DMS114 treated with DMSO at 0.1 percent for 48 hours (cell line): ENCODE measurements at regions not wholly inside any gene's neighbourhood (a gene's known extent, or its start where the extent isn't known, plus 50 kb on each side); places are given as distances from the start of the nearest gene placed in this dataset.
"Not testable (repeated sequence)": the region's sequence is repeated elsewhere in the genome, so short reads cannot be mapped to it uniquely, and the experiment has no call there.

ENCODE experiments used
- DNase-seq: peaks from one replicate; lab custom pipeline; 2025; ENCODE audit not compliant: unreplicated experiment; lab: John Stamatoyannopoulos, UW

DNA sequence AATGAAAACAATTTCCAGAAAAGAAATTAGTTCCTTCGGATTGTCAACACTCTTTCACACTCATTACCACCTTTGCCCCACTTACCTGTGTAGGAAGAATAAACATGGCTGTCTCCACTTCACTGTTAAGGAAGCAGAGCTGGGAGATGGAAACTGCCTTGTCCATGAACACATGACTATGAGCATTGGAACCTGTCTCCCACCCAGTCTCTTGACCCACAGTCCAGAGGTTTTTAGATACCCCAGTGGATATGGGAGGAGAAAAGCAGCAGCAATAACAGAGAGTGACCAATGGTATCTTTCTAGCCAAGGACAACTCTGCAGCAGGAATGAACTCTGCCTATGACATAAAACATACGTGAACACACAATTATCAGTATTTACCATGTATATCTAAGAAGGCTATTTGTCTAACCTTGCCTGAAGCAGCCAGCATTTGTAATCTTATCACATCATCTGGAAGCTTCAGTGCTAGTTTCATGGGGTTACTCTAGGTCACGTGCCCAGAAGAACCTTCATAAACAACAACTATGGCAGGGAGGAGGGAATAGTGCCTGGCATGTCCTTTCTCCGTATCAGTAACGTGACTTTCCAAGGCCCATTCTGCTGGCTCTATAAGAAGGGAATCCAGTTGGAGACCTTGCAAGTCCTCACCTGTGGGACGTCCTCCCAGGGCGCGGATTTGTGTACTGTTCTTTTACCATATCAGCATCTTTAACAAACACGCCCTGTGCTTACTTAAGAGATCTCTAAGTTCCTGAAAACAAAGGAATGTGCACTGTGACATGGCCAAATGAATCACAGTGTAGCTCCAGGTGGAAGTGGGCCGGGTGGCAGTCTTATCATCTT, 221.8 kb upstream of the UBL3 start:
- DNase-seq, result no peak

DNA sequence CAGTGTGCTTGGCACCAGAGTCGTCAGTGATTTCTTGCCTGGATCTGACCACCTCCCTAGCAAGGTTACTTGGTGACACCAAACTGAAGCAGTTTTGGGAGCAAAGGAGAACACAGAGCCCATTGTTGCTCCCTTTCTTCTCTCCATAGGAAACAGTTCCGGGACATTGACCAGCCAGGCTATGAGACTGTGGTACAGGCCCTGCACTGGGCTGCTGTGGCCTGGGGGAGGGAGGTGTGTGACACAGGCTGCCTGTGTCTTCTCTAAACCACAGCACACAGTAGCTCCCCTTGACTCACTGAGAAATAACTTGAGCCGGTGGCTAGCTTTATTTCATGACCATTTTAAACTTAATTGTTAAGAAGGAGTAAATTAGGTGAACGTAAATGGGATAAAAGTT, 214.8 kb upstream of the UBL3 start:
- no peak for DNase-seq

DNA sequence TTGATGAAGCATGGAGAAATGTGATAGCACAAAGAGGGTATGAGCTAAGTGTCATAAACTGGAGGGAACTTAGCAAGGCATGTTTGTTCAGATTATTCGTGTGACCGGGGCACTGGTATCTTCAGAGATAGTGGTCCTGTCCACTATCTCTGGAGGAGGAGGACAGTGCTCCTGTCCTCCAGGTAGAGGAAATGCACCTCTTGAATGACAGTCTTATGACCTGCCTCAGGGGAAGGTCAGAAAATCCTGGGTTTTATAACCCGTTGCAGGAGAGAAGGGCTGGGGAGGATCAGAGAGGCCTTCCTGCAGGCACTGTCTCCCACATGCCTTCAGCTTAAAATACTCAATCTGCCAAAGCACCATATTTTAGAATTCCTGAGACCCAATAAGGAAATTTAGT, 213.5 kb upstream of the UBL3 start:
- no peak for DNase-seq

DNA sequence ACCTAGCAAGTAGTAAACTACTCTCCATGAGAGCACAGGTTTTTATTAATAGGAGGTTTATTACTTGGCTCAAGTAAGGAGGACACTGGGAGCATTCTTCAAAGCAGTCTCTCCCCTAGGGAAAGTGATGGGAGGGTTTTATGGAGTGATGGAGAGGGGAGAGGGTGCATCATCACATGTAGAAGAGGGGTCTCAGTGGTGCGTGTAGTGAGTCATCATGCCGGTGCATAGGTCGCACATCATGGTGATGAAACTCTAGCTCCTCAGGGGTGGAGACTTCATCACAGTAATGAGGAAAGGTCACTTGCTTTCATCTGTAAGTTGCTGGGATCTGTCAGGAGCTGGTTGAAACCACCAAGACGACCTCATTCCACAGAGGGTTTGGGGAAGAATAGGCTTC, 210.8 kb upstream of the UBL3 start:
- DNase-seq, result no peak

DNA sequence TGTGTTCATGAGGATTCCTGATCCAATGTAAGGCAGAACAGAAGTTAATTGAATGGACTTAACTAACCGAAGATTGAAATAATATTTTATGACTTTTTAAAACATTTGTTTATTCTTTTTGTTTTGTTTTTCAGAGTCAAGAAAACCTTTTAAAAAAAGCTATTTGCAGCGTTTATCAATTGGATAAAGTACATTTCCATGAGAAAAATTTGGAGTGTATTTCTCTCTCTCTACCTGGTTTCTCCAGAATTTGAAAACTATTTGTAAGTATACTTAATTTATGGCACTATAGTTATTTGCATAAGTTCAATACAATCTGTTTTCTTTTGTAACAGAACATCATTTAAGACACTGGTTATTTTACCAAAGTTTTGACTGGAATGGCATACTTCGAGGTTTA, 208.0 kb upstream of the UBL3 start:
- no peak for DNase-seq

DNA sequence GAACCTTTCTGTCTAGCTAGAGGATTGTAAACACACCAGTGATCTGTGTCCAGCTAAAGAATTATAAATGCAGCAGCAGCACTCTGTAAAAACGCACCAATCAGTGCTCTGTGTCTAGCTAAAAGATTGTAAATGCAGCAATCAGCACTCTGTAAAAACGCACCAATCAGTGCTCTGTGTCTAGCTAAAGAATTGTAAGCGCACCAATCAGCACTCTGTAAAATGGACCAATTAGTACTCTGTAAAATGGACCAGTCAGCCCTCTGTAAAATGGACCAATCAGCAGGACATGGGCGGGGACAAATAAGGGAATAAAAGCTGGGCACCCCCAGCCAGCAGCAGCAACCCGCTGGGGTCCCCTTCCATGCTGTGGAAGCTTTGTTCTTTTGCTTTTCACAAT, 204.1 kb upstream of the UBL3 start:
- DNase-seq, result not testable (repeated sequence)

DNA sequence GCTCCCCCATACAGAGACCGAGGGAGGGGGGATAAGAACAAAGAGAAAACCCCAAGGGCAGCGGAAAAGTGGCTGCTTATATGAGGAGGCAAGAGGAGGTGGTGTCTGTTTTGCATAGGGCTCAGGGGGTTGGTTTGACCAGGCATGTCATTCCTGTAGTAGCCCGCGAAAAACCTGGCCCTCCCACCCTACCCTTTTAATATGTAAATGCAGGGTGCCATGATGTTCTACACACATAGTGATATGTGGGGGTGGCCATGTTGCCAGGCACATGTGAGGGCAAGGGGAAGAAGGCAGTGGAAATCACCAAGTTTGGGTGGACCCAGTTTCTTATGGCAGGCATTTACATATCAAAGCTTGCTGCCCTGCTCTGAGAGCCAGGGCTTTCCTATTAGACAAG, 203.5 kb upstream of the UBL3 start:
- DNase-seq, result no peak

DNA sequence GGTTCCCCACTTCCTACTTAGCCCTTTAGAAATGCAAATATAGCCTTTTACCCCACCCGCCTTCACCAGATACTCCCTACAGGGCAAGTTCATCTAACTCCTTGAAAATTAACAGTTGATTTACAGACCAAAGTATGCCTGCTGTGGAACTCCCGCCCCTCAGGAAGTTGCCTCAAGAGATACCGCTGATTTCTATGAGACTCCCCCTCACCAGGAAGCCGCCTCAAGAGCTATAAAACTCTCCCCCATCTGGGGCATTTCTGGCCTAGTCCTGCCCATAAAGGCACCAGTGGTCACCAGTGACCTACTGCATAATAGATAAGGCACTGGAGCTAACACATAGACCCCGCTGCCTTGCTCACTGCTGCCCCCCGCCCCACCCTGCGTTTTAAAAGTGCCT, 201.7 kb upstream of the UBL3 start:
- DNase-seq, result no peak

DNA sequence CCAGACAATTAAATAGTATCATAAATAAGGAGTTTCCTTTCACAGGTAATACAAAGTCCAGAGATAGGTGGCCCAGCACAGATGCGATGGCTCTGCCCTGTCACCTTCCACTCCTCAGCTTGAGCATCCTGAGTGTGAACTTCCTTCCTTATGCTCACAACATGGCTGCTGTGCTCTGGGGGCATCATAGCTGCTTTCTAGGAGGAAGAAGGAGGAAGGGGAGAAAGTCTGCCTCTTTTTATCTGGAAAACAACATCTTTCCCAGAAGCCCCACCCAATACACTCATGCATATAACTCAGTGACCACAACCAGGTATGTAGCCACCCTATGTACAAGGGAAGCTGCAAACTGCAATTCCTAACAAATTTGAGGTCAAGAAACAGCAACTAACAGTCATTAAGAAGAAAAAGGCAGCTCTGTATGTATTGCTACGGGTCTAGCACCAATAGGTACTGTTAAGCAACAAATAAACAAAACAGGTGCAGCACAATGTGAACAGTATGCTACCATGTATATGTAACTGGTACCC, 201.2 kb upstream of the UBL3 start:
- no peak for DNase-seq

DNA sequence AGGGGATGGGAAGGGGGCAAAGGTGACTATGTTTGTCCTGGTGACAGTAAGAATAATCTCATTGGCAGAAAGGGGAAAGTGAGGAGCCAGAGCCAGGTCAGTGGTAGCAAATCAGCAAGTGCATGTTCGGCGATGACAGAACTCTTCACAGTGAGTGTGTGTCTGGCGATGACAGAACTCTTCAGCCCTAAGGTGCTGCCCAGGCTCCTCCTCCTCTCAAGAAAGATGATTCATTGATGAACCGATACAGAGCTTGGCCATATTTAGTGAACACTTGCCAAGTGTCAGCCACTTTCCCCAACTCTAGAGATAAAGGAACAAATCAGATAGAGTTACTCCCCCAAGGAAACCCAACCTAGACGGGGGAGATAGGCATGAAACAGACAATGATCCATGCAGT, 199.3 kb upstream of the UBL3 start:
- DNase-seq, result no peak

DNA sequence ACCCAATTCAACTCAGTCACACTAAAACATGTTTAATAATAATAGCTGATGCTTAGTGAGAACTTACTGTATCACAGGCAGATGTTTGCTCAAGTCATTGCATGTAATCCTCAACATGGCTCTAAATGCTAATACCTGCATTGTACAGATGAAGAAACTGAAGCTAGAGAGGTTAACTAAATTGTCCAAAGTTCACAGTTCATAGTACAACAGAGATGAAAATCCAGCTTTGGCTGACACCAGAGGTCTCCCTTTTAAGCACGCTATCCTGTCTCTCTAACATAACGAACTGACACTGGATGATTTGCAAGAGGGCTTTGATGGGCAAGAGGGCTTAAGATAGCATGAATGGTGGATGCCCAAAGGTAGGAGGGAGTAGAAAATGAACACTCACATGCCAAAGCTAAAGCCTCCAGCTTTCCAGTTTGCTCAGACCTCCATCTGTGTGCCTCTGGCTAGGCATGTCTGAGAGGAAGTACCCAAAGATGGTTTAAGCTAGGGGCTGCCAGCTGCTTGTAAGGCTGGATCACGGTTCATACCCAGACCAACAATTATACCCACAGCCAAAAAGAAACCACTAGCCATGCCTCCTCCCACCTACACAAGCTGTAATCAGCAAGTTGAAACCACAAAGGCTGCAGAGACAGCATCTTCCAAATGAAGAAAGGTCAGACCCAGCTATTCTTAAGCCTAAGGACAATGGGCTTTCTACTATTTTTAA, 196.9 kb upstream of the UBL3 start:
- no peak for DNase-seq

DNA sequence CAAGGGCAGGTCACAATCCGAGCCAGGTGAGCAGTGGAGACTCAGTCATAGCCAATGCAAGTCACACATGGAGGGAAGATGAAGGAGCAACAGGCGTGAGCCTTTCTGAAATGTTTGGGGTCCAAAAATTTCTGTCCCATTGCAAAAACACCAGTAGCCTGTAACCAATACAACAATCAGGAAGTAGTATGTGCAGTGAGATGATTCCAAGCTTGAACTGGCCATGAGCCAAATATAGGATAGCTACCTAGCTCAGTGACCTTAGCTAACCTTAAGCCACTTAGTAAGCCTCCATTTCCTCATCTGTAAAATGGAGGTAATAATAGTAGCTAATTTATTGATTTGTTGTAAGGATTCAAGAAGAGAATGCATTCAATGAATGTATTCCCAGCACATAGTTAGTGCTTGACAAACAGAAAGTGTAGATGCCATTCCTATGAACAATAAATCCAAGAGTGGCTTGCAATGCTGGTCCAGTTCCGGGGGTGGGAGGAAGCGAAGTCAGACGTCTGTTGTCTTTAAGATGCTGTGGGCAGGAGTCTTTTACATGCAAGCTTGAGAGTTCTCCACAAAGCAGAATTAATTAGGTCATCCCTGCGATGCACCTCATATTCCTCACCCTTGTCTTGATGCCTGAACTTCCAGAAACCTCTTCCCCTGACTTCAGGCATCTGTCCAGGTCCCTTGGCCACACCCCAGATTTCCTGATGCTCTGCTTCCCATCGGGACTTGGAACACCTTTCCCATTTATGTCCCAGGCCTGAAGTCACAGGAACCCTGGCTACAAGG, 195.7 kb upstream of the UBL3 start:
- no peak for DNase-seq

DNA sequence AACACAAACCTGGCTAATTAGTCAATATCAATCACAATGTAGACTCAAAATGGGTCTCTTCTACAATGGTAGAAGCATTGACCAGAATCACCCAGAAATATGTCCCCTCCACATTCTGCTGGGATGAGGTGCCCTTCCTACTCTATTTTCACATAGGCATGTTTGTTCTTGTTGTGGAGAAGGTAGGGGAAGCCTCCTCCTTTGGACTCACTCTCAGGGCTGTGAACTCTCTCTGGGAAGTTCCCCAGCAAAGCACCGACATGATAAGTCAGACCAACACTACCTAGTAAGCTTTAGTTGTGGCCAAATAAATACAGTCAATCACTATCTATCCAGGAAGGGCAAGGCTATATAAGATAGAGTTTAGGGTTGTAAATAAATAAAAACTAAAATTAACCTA, 194.5 kb upstream of the UBL3 start:
- no peak for DNase-seq

DNA sequence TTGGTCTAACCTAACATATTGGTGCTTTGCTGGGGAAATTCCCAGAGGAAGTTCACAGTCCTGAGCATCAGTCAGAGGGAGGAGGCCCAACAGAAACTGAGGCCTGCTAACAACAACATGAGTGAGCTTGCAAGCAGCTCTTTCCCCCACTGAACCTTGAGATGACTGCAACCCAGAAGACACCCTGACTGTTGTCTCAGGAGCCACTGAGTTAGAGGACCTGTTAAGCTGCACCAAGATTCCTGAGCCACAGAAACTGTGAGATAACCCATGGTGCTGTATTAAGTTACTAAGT, 193.2 kb upstream of the UBL3 start:
- DNase-seq, result no peak

DNA sequence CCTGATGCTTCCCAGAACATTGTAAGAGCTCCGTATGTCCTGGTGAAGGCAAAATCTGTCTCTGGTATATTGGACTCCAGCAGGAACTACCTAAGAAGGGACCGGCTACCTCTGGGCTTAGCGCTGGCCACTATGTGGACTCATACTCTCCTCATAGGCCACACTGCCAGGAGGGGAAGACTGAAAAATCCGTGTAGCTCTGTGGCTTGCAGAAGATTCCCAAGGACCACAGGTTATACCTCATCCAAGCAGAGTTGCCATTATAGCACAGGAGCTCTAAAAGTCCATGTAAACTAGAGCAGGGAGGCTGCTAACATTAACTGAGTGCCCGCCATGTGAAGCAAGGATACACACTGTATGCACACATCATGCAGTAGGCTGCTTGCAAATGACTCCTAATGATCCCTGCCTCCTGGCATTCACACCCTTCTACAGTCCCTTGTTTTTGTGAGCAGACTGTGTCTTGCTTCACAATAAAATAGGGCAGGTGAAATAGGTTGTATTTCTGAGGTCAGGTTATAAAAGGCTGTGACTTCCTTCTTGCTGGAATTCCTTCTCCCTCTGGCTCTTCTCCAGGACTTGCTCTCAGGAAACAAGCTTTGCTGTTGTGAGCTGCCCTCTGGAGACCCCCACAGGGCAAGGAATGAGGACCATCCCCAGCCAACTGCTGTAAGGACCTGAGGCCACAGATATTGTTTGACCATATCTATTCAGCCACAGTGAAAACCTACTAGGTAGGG, 192.6 kb upstream of the UBL3 start:
- no peak for DNase-seq

DNA sequence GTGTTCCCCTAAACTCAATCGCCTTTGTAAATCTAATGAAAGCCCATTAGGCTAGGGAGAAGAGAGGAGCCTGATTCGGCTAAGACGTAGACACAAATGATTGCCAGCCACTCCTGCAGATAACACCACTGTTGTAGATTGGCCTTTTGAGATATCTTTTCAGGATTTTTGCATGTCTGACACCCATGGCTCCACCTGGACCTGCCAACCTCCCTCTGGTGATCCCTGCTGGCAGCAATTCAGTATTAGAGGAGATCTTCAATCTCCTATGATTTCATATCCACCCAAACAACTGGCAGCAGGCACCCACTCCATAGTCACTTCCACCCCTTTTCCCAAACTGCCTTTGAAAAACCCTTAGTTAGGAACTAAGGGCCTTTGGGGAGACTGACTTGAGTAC, 191.9 kb upstream of the UBL3 start:
- no peak for DNase-seq

DNA sequence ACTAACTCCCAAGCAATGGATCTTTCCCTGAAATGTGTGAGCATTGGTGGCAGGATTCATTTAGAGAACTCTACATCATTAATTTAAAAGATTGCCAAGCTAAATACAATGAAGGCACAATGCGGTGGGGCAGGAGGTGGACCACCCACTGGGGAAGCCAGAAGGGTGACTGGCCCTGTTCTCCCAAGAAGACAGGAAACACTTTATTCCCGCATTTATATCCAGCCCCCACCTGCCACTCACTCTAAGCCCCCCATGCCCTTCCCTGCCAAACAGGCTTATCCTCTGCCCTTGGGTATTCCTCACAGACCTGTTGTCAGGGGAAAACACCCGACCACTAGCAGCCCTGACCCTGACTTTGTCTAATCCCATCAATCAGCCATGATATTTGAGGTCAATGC, 189.1 kb upstream of the UBL3 start:
- DNase-seq, result no peak

DNA sequence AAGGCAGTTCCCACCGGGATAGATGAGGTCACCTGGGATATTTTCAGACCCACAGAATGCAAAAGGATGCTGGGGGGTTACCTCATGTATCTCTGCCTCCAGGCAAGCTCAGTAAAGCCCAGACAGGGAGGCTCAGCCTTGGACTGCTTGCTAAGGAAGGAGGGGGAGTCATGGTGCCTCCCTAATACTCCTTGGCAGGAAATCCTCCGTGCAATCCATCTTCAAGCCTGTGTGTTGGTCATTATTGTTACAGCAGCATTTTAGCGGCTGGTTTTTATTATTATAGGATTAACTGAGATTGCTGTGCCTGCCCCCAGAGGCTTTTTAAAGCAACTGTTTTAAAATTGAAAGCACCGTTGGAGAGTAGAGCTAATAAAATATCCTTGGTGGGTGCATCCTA, 188.5 kb upstream of the UBL3 start:
- no peak for DNase-seq

DNA sequence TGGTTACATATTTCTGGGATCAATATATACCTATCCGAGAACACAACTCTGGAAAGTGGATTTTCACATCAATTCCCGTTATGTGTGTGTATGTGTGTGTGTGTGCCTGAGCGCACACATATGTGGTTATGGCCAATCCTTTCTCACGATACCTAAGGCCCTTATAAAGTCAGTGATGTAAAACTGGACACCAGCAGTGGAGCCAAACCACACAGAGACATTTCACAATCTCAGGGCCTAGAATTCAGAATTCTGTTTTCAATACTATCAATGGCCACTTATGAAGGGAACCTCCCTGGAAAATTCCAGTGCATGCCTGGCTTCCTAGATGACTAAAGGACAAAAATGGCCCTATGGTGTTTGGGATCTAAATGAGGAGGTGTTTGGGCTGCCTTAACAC, 187.3 kb upstream of the UBL3 start:
- DNase-seq, result no peak

DNA sequence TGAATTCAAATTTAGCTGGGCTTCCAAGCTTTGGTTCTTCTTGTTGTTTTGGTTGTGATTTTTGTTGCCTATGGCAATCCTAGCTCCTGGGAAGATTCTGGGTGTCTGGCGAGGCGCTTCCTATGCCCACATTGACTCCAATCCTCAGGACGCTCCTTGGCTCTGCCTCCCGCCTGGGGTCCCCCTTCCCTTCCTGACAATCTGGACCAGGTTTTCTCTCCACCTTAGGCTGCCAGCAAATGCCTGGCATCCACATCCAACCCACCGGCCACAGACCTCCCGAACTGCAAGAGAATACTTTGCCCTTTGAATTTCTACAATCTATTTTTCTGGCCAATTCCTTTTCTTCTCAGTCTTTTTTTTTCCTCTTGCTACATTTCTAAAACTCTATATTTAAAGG, 186.9 kb upstream of the UBL3 start:
- DNase-seq, result no peak

DNA sequence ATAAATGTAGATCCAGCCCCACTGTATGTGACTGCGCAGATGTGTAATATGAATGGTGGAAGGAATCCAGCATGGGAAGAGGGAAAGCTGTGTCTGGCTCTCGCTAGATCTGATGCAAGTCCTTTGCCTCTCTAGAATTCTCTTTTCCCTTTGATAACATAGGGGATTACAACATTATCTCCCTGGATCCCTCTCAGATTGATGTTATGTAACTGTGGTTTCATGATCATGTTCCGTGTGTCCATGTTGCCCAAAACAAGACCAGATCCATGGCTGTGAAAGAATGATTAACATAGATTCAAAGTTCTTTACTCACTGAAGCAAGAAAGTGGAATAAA, 184.0 kb upstream of the UBL3 start:
- DNase-seq, result no peak
